Panc1 (cell line): ENCODE measurements at regions not wholly inside any gene's neighbourhood (a gene's known extent, or its start where the extent isn't known, plus 50 kb on each side); places are given as distances from the start of the nearest gene placed in this dataset.
A peak's percentile ranks its signal among the peaks of the same experiment; 100 is the strongest.

ENCODE experiments used
- ATAC-seq: fragments of 200-7000 bp; cut with Tn5 transposase; 2 replicates; pipeline ENCODE4 v1.9.1; 2020; ENCODE audit warnings: mild to moderate bottlenecking, moderate library complexity
- BruUV-seq: library from RNA; stranded (reverse); fragments of 400-500 nt; replicated peaks from 2 replicates; lab custom pipeline; 2021; lab: Mats Ljungman, UMichigan
- CTCF ChIA-PET: fragments of 300-600 bp; sonication (Branson Sonifier 250); formaldehyde crosslinking; loops from one replicate; lab custom pipeline; 2022; ENCODE audit warnings: antibody characterized with exemption; lab: Charles Lee
- POLR2A ChIA-PET: fragments of 300-600 bp; sonication (Branson Sonifier 250); formaldehyde crosslinking; loops from one replicate; lab custom pipeline; 2022; ENCODE audit warnings: antibody characterized with exemption; lab: Charles Lee
- DNase-seq: peaks from one replicate; pipeline ENCODE4 v3.0.0-alpha.2; 2010; ENCODE audit warnings: low read depth, low spot score
- H3K27ac ChIP-seq: 2 replicates; pipeline ENCODE4 v1.5.1; 2011; ENCODE audit warnings: mild to moderate bottlenecking, low read length, inconsistent platforms
- H3K27me3 ChIP-seq: fragments of 200-500 bp; sonication (Bioruptor generic); 2 replicates; pipeline ENCODE4 v1.6.0; 2014; ENCODE audit warnings: low read length, inconsistent platforms; ENCODE audit not compliant: control insufficient read depth, insufficient read depth
- H3K36me3 ChIP-seq: fragments of 200-500 bp; sonication (Bioruptor generic); 2 replicates; pipeline ENCODE4 v1.5.1; 2014; ENCODE audit warnings: inconsistent platforms, mild to moderate bottlenecking, low read length, moderate library complexity; ENCODE audit not compliant: control insufficient read depth, insufficient read depth
- H3K4me1 ChIP-seq: 2 replicates; pipeline ENCODE4 v1.5.1; 2011; ENCODE audit warnings: inconsistent platforms, mild to moderate bottlenecking, low read length, moderate library complexity; ENCODE audit not compliant: control insufficient read depth, insufficient read depth
- H3K4me3 ChIP-seq, 2 experiments: 2 replicates each; pipeline ENCODE4 v1.5.1; 2011 to 2012; ENCODE audit warnings: low read depth in 2 of 2, low read length in 2 of 2, mild to moderate bottlenecking in 2 of 2, inconsistent platforms in 1 of 2, moderate library complexity in 1 of 2
- H3K9me3 ChIP-seq: fragments of 200-500 bp; sonication (Bioruptor generic); 2 replicates; pipeline ENCODE4 v1.5.1; 2014; ENCODE audit warnings: low read depth, mild to moderate bottlenecking, inconsistent platforms, low read length, moderate library complexity; ENCODE audit not compliant: control insufficient read depth, insufficient read depth
- POLR2AphosphoS5 ChIP-seq: IDR thresholded peaks from 2 replicates; pipeline ENCODE4 v1.6.1; 2012; ENCODE audit warnings: mild to moderate bottlenecking, low read depth, low read length, moderate library complexity
- SIN3A ChIP-seq: IDR thresholded peaks from 2 replicates; pipeline ENCODE4 v1.6.1; 2012; ENCODE audit warnings: low read depth, mild to moderate bottlenecking, low read length, moderate library complexity, borderline replicate concordance; ENCODE audit not compliant: insufficient read depth
- TCF7L2 ChIP-seq: IDR thresholded peaks from 2 replicates; pipeline ENCODE4 v1.6.1; 2011; ENCODE audit warnings: mild to moderate bottlenecking, low read depth, low read length, inconsistent platforms
- in situ Hi-C: cut with HindIII; loops from 2 replicates; pipeline ENCODE4 v1.10.0; 2016; ENCODE audit warnings: low sequenced_read_pairs, low pct_unique_long_range_greater_than_20kb
- intact Hi-C: fragments of 100-400 bp; cut with micrococcal nuclease; formaldehyde crosslinking; loops from one replicate; pipeline ENCODE4 v1.10.0; 2022; ENCODE audit not compliant: unreplicated experiment
- TF ChIP-seq, protein P1 (sequence below), 2 experiments: IDR thresholded peaks; 2 replicates each; pipeline ENCODE4 v1.6.1; 2011 to 2012; ENCODE audit warnings: low read depth in 2 of 2, control low read depth in 1 of 2, low read length in 1 of 2, mild to moderate bottlenecking in 1 of 2, moderate library complexity in 1 of 2; ENCODE audit not compliant: insufficient read depth in 1 of 2
- TF ChIP-seq, protein P2 (sequence below): fragments of 450-650 bp; IDR thresholded peaks from 2 replicates; pipeline ENCODE4 v1.5.1; 2017; ENCODE audit warnings: mild to moderate bottlenecking

DNA sequence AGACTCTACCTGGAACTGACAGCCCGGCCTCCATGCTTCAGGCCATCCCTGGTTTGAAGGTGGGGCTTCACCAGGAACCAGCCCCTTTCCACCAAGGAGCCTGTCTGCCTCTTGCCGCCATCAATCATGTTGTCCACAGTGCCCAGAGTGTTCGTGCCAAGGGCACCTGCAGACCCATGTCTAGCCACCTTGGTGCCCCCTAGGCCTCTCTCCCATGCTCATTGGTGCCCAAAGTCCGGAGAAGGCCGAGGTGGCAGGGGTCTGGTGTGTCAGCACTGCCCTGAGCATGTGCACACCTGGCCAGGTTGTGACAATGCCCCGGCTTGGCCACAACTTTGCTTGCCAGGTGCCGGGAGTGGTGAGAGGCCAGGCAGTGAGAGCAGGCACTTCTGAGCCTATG is 114.8 kb downstream of the COPS8 start:
- Histone ChIP-seq H3K27me3 (no peaks in the 10 kb centered on the region), H3K9me3 (no peaks in the 10 kb centered on the region; the same call in 1 of the 2 replicates), H3K4me1 (peaks cover 31% of the 10 kb centered on the region), H3K27ac (peak overlapping the region; percentile 71), H3K36me3 (no peaks in the 10 kb centered on the region), H3K4me3 (no peak overlapping the region)
- BruUV-seq, result no TSS peak
- no peak for TF ChIP-seq POLR2AphosphoS5
- TF ChIP-seq, protein P1, sequence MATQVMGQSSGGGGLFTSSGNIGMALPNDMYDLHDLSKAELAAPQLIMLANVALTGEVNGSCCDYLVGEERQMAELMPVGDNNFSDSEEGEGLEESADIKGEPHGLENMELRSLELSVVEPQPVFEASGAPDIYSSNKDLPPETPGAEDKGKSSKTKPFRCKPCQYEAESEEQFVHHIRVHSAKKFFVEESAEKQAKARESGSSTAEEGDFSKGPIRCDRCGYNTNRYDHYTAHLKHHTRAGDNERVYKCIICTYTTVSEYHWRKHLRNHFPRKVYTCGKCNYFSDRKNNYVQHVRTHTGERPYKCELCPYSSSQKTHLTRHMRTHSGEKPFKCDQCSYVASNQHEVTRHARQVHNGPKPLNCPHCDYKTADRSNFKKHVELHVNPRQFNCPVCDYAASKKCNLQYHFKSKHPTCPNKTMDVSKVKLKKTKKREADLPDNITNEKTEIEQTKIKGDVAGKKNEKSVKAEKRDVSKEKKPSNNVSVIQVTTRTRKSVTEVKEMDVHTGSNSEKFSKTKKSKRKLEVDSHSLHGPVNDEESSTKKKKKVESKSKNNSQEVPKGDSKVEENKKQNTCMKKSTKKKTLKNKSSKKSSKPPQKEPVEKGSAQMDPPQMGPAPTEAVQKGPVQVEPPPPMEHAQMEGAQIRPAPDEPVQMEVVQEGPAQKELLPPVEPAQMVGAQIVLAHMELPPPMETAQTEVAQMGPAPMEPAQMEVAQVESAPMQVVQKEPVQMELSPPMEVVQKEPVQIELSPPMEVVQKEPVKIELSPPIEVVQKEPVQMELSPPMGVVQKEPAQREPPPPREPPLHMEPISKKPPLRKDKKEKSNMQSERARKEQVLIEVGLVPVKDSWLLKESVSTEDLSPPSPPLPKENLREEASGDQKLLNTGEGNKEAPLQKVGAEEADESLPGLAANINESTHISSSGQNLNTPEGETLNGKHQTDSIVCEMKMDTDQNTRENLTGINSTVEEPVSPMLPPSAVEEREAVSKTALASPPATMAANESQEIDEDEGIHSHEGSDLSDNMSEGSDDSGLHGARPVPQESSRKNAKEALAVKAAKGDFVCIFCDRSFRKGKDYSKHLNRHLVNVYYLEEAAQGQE (IDR thresholded peaks at IDR 0.05; ENCODE audit: insufficient read depth in 1 of 2, low read depth in 2 of 2, low read length in 1 of 2), result no peak
- TF ChIP-seq, protein P2, sequence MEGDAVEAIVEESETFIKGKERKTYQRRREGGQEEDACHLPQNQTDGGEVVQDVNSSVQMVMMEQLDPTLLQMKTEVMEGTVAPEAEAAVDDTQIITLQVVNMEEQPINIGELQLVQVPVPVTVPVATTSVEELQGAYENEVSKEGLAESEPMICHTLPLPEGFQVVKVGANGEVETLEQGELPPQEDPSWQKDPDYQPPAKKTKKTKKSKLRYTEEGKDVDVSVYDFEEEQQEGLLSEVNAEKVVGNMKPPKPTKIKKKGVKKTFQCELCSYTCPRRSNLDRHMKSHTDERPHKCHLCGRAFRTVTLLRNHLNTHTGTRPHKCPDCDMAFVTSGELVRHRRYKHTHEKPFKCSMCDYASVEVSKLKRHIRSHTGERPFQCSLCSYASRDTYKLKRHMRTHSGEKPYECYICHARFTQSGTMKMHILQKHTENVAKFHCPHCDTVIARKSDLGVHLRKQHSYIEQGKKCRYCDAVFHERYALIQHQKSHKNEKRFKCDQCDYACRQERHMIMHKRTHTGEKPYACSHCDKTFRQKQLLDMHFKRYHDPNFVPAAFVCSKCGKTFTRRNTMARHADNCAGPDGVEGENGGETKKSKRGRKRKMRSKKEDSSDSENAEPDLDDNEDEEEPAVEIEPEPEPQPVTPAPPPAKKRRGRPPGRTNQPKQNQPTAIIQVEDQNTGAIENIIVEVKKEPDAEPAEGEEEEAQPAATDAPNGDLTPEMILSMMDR, result no peak
- no peak for TF ChIP-seq SIN3A
- no peak for TF ChIP-seq TCF7L2
- POLR2A ChIA-PET, result no interaction called here
- ATAC-seq, result no peak
- intact Hi-C loops, result no loop called here
- in situ Hi-C loops, result no loop called here
- CTCF ChIA-PET, result no interaction called here
- DNase-seq, result no peak

DNA sequence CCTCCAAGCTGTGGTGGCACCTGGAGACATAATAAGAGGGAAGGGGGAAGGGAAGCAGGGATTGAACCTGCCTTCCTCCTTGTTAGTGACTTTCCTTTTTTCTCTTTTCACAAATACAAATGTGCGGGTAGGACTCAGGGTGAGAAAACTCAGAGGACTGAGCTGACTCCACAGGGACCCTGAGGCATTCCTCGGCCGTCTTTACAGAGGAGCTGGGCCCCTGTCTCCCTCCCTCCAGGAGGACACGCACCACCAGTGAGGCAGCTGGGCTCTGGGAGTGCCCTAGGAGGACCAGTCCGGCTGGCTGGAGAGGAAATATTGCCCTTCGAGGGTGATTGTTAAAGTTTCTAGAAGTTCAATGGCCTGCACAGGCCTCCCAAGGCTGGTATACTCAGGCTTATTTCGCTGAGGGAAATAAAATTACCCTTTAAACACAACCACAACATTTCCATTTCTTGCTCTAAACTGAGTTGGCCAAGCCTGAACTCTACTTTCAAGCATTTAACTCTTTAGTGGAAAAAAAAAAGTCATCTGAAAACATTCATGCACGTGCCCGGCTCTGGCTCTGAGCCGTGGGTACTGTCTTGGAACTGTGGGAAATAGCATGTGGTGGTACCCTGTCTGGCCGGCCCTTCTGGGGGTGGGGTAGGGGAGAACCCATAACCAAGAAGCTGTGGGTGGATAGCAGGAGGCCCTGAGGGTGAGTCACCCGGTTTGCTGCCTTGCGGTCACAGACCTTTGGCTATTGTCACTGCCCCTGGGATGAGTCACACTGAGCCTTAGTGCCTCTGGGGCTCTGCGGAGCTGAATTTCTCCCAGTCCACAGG is 116.0 kb downstream of the COPS8 start:
- ChIA-PET POLR2A (no interaction called here), CTCF (interaction anchor here (0.5 kb wide), 1 partner anchor 58 kb away, joined by 4 read pairs; no protein-coding TSS in a partner anchor)
- H3K27ac ChIP-seq, result peak overlapping the region; percentile 71
- ATAC-seq (peak; percentile 93), DNase-seq (no peak)
- peak; percentile 27; the same call in 1 of the 2 replicates for TF ChIP-seq POLR2AphosphoS5
- TF ChIP-seq SIN3A, result no peak
- in situ Hi-C loops, result no loop called here
- no peaks in the 10 kb centered on the region for H3K36me3 ChIP-seq
- no peaks in the 10 kb centered on the region; the same call in 1 of the 2 replicates for H3K9me3 ChIP-seq
- peaks cover 24% of the 10 kb centered on the region for H3K4me1 ChIP-seq
- H3K27me3 ChIP-seq, result no peaks in the 10 kb centered on the region
- intact Hi-C loops, result no loop called here
- H3K4me3 ChIP-seq, result no peak overlapping the region
- no TSS peak for BruUV-seq
